LNCaP clone FGC (cell line): ENCODE measurements at regions not wholly inside any gene's neighbourhood (a gene's known extent, or its start where the extent isn't known, plus 50 kb on each side); places are given as distances from the start of the nearest gene placed in this dataset.

Experiments used
- DNase-seq: peaks from one replicate; pipeline ENCODE4 v3.0.0-alpha.2; 2011; ENCODE audit warnings: low read depth
- H3K4me3 ChIP-seq: 2 replicates; pipeline ENCODE4 v1.5.1; 2011; ENCODE audit warnings: mild to moderate bottlenecking, low read depth, low read length, control low read depth
- CTCF ChIP-seq: IDR thresholded peaks from 2 replicates; pipeline ENCODE4 v1.5.1; 2012; ENCODE audit warnings: mild to moderate bottlenecking; ENCODE audit not compliant: control insufficient read depth, insufficient read depth; ENCODE audit errors: extremely low read depth

DNA sequence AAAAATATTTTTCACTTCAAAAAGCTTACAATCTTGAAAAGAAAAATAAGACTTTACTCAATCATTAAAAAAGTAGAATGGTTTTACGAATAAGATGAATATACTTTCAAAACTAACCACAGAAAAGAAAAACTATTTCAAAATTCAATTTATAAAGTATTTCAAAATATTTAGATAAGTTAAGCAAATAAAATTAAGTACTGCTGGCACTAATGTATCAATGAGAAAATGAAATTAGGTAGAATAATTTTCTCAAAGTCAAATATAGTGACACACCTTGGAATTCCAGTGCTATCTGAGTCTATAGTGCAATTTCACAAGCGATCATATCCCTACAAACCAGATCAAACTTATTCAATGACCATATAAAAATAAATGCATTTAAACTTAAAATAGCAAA lies 109.8 kb upstream of the SEMA3A start:
- H3K4me3 ChIP-seq = no peak overlapping the region
- no peak for TF ChIP-seq CTCF
- DNase-seq = no peak

GRCh38 chr7:84302949-84303348 lies 108.4 kb upstream of the SEMA3A start:
- TF ChIP-seq CTCF = no peak
- no peak for DNase-seq

DNA sequence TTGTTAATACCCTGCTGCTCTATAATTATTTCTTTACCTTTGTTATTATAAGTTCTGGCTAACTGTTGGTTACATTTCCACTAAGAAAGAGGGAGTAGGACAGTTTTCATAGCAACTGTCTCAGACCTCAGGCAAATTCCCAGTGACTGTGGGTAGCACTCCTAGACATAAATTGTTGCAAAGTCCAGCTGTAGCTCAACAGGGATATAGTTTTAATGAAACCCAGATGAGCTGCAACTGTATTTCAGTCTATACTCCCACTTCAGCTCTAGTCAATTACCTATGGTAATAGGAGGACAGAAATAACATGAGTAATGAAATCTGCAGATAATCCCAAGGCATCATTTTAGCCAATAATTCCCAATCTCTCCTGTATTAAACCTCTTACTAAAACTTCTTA lies 103.0 kb upstream of the SEMA3A start:
- TF ChIP-seq CTCF = no peak
- no peak overlapping the region for H3K4me3 ChIP-seq
- no peak for DNase-seq

More at GRCh38 chr7:84302949-84303348, 108.4 kb upstream of the SEMA3A start:
- H3K4me3 ChIP-seq = no peak overlapping the region

- DNase-seq = no peak
- no peak overlapping the region for H3K4me3 ChIP-seq
These were observed 100.4 kb upstream of the SEMA3A start for GRCh38 chr7:84294847-84295455.

GRCh38 chr7:84294391-84294790 lies 99.8 kb upstream of the SEMA3A start:
- H3K4me3 ChIP-seq = no peak overlapping the region
- no peak for TF ChIP-seq CTCF
- DNase-seq = no peak

More at GRCh38 chr7:84294847-84295455, 100.4 kb upstream of the SEMA3A start:
- no peak for TF ChIP-seq CTCF

- DNase-seq = no peak
- TF ChIP-seq CTCF = no peak
- H3K4me3 ChIP-seq = no peak overlapping the region
These were observed 97.2 kb upstream of the SEMA3A start for GRCh38 chr7:84291756-84292155.

DNA sequence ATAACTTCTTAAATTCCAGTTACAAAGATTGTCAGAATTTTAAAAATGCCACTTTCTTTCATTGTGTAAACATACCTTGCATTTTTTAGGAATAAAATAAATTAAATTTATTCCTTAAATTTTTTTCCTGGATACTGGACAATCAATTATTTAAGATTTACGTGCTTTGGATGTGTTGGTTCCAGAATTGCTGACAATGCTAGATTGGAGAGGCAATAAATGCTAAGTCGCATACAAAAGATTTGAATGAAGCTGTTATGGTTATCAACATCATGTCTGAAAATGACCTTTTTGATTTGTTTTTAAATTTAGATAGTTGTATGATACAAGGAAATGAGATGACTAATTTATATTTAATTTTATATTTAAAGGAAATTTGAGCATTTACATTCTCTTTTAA lies 89.2 kb upstream of the SEMA3A start:
- no peak for TF ChIP-seq CTCF
- no peak overlapping the region for H3K4me3 ChIP-seq
- no peak for DNase-seq
